Caco-2 (cell line): ENCODE measurements at regions not wholly inside any gene's neighbourhood (a gene's known extent, or its start where the extent isn't known, plus 50 kb on each side); places are given as distances from the start of the nearest gene placed in this dataset.

ENCODE experiments used
- BruUV-seq: library from RNA; stranded (reverse); fragments of 400-500 nt; replicated peaks from 2 replicates; lab custom pipeline; 2021; lab: Mats Ljungman, UMichigan
- CTCF ChIA-PET: fragments of 300-600 bp; sonication (Branson Sonifier 250); formaldehyde crosslinking; loops from one replicate; lab custom pipeline; 2022; ENCODE audit warnings: antibody characterized with exemption; lab: Charles Lee
- POLR2A ChIA-PET: fragments of 300-600 bp; sonication (Branson Sonifier 250); formaldehyde crosslinking; loops from one replicate; lab custom pipeline; 2022; ENCODE audit warnings: antibody characterized with exemption; lab: Charles Lee
- DNase-seq, 2 experiments: peaks; one replicate each; pipeline versions ENCODE4 v3.0.0 to v3.0.0-alpha.2; 2020 to 2022
- H3K27me3 ChIP-seq: replicated peaks from 2 replicates; pipeline ENCODE4 v1.6.0; 2011; ENCODE audit warnings: low read length; ENCODE audit not compliant: control insufficient read depth, insufficient read depth
- H3K36me3 ChIP-seq: 2 replicates; pipeline ENCODE4 v1.5.1; 2011; ENCODE audit warnings: low read length; ENCODE audit not compliant: control insufficient read depth, insufficient read depth
- H3K4me1 ChIP-seq: fragments of 250-450 bp; sonication (Bioruptor Pico); 2 replicates; pipeline ENCODE4 v1.5.1; 2020; ENCODE audit warnings: mild to moderate bottlenecking
- H3K4me3 ChIP-seq: 2 replicates; pipeline ENCODE4 v1.5.1; 2011; ENCODE audit warnings: low read depth, mild to moderate bottlenecking, control low read depth, low read length
- H3K9me3 ChIP-seq: fragments of 250-450 bp; sonication (Bioruptor Pico); 2 replicates; pipeline ENCODE4 v1.5.1; 2020; ENCODE audit warnings: mild to moderate bottlenecking, moderate library complexity
- H3K27ac Mint-ChIP-seq: one replicate; pipeline ENCODE4 v1.8.0; 2022; ENCODE audit warnings: mixed read lengths; ENCODE audit not compliant: unreplicated experiment
- H3K27me3 Mint-ChIP-seq: one replicate; pipeline ENCODE4 v1.8.0; 2022; ENCODE audit warnings: mixed read lengths; ENCODE audit not compliant: insufficient read depth, unreplicated experiment
- H3K36me3 Mint-ChIP-seq: one replicate; pipeline ENCODE4 v1.8.0; 2022; ENCODE audit warnings: mild to moderate bottlenecking, mixed read lengths; ENCODE audit not compliant: insufficient read depth, unreplicated experiment
- H3K4me1 Mint-ChIP-seq: one replicate; pipeline ENCODE4 v1.8.0; 2022; ENCODE audit warnings: low read depth, mixed read lengths; ENCODE audit not compliant: unreplicated experiment
- H3K4me3 Mint-ChIP-seq: one replicate; pipeline ENCODE4 v1.8.0; 2022; ENCODE audit warnings: mild to moderate bottlenecking, moderate library complexity, mixed read lengths; ENCODE audit not compliant: unreplicated experiment
- H3K9me3 Mint-ChIP-seq: one replicate; pipeline ENCODE4 v1.8.0; 2022; ENCODE audit warnings: mixed read lengths; ENCODE audit not compliant: unreplicated experiment
- intact Hi-C: fragments of 100-400 bp; cut with micrococcal nuclease; formaldehyde crosslinking; loops from one replicate; pipeline ENCODE4 v1.10.0; 2022; ENCODE audit not compliant: unreplicated experiment
- TF ChIP-seq, protein P1 (sequence below), 2 experiments: fragments of 200-600 bp in 1 of 2; IDR thresholded peaks; 1 replicate in 1 of 2; 2 replicates in 1 of 2; pipeline versions ENCODE4 v1.5.1 to v1.8.0; 2011 to 2022; ENCODE audit warnings: antibody characterized with exemption in 1 of 2, control low read depth in 1 of 2, inconsistent platforms in 1 of 2, low read depth in 1 of 2, low read length in 1 of 2, mild to moderate bottlenecking in 1 of 2, moderate library complexity in 1 of 2; ENCODE audit not compliant: insufficient read depth in 1 of 2, severe bottlenecking in 1 of 2, unreplicated experiment in 1 of 2

DNA sequence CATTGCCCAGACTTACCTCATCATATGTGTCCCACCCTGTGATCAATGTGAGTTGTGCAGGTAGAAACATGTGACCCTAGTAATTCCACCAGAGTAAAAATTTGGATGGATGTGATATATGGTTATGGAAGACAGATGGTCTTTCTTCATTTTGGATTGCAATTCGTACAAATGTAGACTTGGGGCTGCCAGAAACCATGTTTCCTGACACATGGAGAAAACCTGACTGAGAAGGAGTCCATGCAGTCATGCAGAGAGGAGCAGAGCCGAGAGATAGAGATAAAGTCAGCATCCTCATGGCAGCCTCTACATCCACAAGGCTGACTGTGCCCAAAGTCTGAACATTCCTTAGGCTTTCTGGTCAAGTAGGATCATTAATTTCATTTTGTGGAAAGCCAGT, 678.1 kb upstream of the KIRREL3 start:
- CTCF ChIA-PET, result no interaction called here
- DNase-seq, result no peak
- Mint-ChIP-seq H3K27me3 (peaks cover 22% of the 10 kb centered on the region), H3K27ac (no peak overlapping the region), H3K9me3 (no peaks in the 10 kb centered on the region), H3K4me3 (no peak overlapping the region), H3K36me3 (no peaks in the 10 kb centered on the region), H3K4me1 (no peaks in the 10 kb centered on the region)
- H3K36me3 ChIP-seq, result no peaks in the 10 kb centered on the region
- POLR2A ChIA-PET, result no interaction called here
- H3K4me1 ChIP-seq, result no peaks in the 10 kb centered on the region
- TF ChIP-seq, protein P1, sequence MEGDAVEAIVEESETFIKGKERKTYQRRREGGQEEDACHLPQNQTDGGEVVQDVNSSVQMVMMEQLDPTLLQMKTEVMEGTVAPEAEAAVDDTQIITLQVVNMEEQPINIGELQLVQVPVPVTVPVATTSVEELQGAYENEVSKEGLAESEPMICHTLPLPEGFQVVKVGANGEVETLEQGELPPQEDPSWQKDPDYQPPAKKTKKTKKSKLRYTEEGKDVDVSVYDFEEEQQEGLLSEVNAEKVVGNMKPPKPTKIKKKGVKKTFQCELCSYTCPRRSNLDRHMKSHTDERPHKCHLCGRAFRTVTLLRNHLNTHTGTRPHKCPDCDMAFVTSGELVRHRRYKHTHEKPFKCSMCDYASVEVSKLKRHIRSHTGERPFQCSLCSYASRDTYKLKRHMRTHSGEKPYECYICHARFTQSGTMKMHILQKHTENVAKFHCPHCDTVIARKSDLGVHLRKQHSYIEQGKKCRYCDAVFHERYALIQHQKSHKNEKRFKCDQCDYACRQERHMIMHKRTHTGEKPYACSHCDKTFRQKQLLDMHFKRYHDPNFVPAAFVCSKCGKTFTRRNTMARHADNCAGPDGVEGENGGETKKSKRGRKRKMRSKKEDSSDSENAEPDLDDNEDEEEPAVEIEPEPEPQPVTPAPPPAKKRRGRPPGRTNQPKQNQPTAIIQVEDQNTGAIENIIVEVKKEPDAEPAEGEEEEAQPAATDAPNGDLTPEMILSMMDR (IDR thresholded peaks at IDR 0.05; ENCODE audit: insufficient read depth in 1 of 2, low read depth in 1 of 2, low read length in 1 of 2, severe bottlenecking in 1 of 2, unreplicated experiment in 1 of 2), result no peak
- H3K9me3 ChIP-seq, result no peaks in the 10 kb centered on the region
- H3K4me3 ChIP-seq, result no peak overlapping the region
- H3K27me3 ChIP-seq, result 0 out of 2 replicates have a peak, but pooled peaks cover 1% of the 10 kb centered on the region
- intact Hi-C loops, result no loop called here
- BruUV-seq, result no TSS peak

DNA sequence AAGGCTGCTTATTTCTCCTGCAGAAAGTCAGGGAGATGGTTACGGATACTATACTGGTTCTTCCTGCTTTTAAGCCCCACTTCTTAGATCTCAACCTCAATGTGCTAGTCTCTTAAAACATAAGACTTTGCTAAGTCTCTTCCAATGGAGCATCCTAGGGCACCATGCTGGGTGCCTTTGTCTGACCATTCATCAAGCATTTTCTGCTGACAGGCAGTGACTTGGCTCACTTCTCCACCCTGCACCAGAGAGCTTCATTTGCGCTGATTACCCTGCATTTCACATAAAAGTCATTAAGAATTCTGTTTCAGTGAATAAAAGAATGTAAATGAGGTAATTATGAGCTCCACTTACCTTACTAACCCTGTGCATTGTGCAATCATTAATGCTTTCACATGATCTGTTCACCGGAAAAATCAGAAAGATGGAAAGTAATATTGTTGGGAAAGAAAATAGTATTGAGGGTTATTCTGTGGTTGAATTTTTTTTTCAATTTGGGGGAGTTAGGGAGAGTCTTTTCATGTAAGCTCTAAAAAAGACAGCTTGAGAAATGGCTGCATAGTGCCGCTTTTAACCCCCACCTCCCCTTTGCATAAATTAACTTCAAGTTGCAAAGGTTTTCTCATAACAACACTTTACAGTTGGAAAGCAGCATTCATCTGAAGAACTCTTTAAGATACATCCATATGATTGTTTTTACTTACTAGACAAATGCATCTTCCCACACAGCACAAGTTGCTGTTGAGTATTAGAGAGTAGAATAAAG, 677.3 kb upstream of the KIRREL3 start:
- H3K27me3 ChIP-seq, result 0 out of 2 replicates have a peak, but pooled peaks cover 1% of the 10 kb centered on the region
- no peaks in the 10 kb centered on the region for H3K9me3 ChIP-seq
- no peak overlapping the region for H3K4me3 Mint-ChIP-seq
- peaks cover 27% of the 10 kb centered on the region for H3K27me3 Mint-ChIP-seq
- BruUV-seq, result no TSS peak
- H3K9me3 Mint-ChIP-seq, result no peaks in the 10 kb centered on the region
- TF ChIP-seq, protein P1 (IDR thresholded peaks at IDR 0.05; ENCODE audit: insufficient read depth in 1 of 2, low read depth in 1 of 2, low read length in 1 of 2, severe bottlenecking in 1 of 2, unreplicated experiment in 1 of 2), result no peak
- H3K36me3 Mint-ChIP-seq, result no peaks in the 10 kb centered on the region
- POLR2A ChIA-PET, result no interaction called here
- intact Hi-C loops, result no loop called here
- no peak overlapping the region for H3K27ac Mint-ChIP-seq
- no peak overlapping the region for H3K4me3 ChIP-seq
- CTCF ChIA-PET, result no interaction called here
- no peaks in the 10 kb centered on the region for H3K4me1 Mint-ChIP-seq
- no peaks in the 10 kb centered on the region for H3K4me1 ChIP-seq
- DNase-seq, result no peak
- no peaks in the 10 kb centered on the region for H3K36me3 ChIP-seq

DNA sequence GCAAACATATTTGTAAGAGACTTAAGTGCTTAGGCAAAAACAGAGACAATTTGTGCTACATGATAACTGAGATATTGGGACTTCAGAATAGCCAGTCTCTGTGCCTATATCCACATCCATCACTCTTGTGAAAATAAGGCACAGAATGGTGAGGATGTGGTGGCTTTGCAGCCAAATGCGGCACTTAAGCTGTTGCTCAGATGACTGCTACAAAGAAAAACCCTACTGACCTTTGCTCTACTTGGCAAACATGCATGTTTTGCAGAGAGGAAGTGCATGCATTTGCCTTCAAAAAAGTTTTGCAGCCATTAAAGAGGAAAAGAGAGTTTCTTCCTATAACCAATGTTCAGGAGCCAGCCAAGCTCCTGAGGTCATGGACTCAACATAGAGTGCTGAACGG, 675.0 kb upstream of the KIRREL3 start:
- Mint-ChIP-seq H3K27me3 (peaks cover 31% of the 10 kb centered on the region), H3K4me1 (no peaks in the 10 kb centered on the region), H3K4me3 (no peak overlapping the region), H3K36me3 (no peaks in the 10 kb centered on the region), H3K27ac (no peak overlapping the region), H3K9me3 (no peaks in the 10 kb centered on the region)
- no peak for DNase-seq
- Histone ChIP-seq H3K4me1 (no peaks in the 10 kb centered on the region), H3K9me3 (no peaks in the 10 kb centered on the region), H3K27me3 (0 out of 2 replicates have a peak, but pooled peaks cover 1% of the 10 kb centered on the region), H3K4me3 (no peak overlapping the region), H3K36me3 (no peaks in the 10 kb centered on the region)
- no TSS peak for BruUV-seq
- POLR2A ChIA-PET, result no interaction called here
- intact Hi-C loops, result no loop called here
- TF ChIP-seq, protein P1 (IDR thresholded peaks at IDR 0.05; ENCODE audit: insufficient read depth in 1 of 2, low read depth in 1 of 2, low read length in 1 of 2, severe bottlenecking in 1 of 2, unreplicated experiment in 1 of 2), result no peak
- CTCF ChIA-PET, result interaction anchor here (1.1 kb wide), 1 partner anchor 169 kb away, joined by 3 read pairs; no protein-coding TSS in a partner anchor
